HUES64 (cell line): ENCODE measurements at regions not wholly inside any gene's neighbourhood (a gene's known extent, or its start where the extent isn't known, plus 50 kb on each side); places are given as distances from the start of the nearest gene placed in this dataset.

Experiments used
- H3K27ac ChIP-seq: 2 replicates; pipeline ENCODE4 v1.7.0; 2013; ENCODE audit warnings: low read depth, low read length, inconsistent platforms
- H3K27me3 ChIP-seq: 2 replicates; pipeline ENCODE4 v1.6.1; 2013; ENCODE audit warnings: mild to moderate bottlenecking, low read length; ENCODE audit not compliant: insufficient read depth
- H3K36me3 ChIP-seq: 2 replicates; pipeline ENCODE4 v1.6.1; 2013; ENCODE audit warnings: mild to moderate bottlenecking, low read length; ENCODE audit not compliant: insufficient read depth
- H3K4me1 ChIP-seq: 2 replicates; pipeline ENCODE4 v1.6.1; 2013; ENCODE audit warnings: mild to moderate bottlenecking, low read length, moderate library complexity; ENCODE audit not compliant: insufficient read depth
- H3K4me3 ChIP-seq: 2 replicates; pipeline ENCODE4 v1.5.1; 2013; ENCODE audit warnings: mild to moderate bottlenecking, low read length, moderate library complexity
- H3K9ac ChIP-seq: 2 replicates; pipeline ENCODE4 v1.6.1; 2013; ENCODE audit warnings: mild to moderate bottlenecking, low read depth, low read length
- H3K9me3 ChIP-seq: 2 replicates; pipeline ENCODE4 v1.6.1; 2013; ENCODE audit warnings: low read depth, low read length; ENCODE audit not compliant: insufficient read depth
- WGBS: fragments of 150-250, 120-280 bp; methylation state at CpG from one replicate; pipeline ENCODE4 v1.1.7; 2013; ENCODE audit warnings: missing lambda C conversion rate; 5-methylcytosine and 5-hydroxymethylcytosine counted together

- Histone ChIP-seq H3K4me3 (no peak overlapping the region), H3K9ac (no peak overlapping the region), H3K27me3 (no peaks in the 10 kb centered on the region), H3K27ac (no peak overlapping the region), H3K9me3 (no peaks in the 10 kb centered on the region), H3K4me1 (no peaks in the 10 kb centered on the region), H3K36me3 (no peaks in the 10 kb centered on the region)
These were observed 173.5 kb downstream of the ZIC1 start for GRCh38 chr3:147582642-147583041.

DNA sequence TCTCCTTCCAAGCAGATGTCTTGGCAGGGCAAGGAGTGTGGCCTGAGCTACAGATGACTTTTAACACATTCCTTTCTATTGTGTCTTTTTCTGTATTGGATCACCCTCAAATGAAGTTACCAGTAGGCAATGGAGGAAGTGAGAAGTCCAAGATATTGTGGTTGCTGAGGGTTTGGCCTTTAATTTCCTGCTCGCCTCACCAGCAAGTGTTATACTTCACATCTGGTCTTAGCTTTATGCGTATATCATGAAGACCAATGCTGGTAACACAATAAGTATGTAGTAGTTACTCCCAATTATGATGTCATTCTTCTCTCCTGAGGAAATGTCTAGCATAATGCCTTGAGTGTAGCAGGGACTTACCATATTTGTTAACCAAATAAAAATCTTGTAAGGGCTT, 179.9 kb downstream of the ZIC1 start:
- WGBS, result 100% methylated on average over 2 of the region's 2 CpGs
- Histone ChIP-seq H3K9ac (no peak overlapping the region), H3K27ac (no peak overlapping the region), H3K9me3 (no peaks in the 10 kb centered on the region), H3K36me3 (no peaks in the 10 kb centered on the region), H3K4me3 (no peak overlapping the region), H3K4me1 (no peaks in the 10 kb centered on the region), H3K27me3 (no peaks in the 10 kb centered on the region)

DNA sequence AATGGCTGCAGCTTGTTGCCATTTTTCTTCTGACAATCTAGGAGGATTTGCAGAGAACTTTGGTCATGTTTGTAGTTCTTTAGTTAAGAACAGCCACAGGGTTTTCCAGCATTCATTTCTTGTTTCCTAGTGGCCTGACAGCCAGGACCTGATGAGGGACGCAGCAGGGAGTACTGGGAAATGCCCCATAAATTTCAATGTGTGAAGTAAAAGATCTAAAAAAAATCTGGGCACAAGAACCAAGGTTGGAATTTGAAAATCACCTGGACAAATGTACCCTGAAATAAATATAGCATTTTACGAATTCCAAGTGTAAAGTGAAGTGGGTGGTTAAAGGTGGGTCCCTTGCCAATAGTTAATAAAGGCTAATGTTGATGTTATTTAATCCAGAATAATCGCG, 195.0 kb downstream of the ZIC1 start:
- no peak overlapping the region for H3K4me3 ChIP-seq

GRCh38 chr3:147613725-147614124, 204.6 kb downstream of the ZIC1 start:
- H3K4me1 ChIP-seq, result peaks cover 12% of the 10 kb centered on the region; the same call in 1 of the 2 replicates
- H3K9ac ChIP-seq, result no peak overlapping the region
- H3K4me3 ChIP-seq, result no peak overlapping the region
- no peaks in the 10 kb centered on the region for H3K36me3 ChIP-seq
- H3K27ac ChIP-seq, result no peak overlapping the region
- H3K9me3 ChIP-seq, result no peaks in the 10 kb centered on the region
- H3K27me3 ChIP-seq, result no peaks in the 10 kb centered on the region
- 55% methylated on average over 3 of the region's 3 CpGs for WGBS

More for the DNA sequence above, 195.0 kb downstream of the ZIC1 start:
- Histone ChIP-seq H3K9ac (no peak overlapping the region), H3K27ac (no peak overlapping the region), H3K36me3 (no peaks in the 10 kb centered on the region), H3K9me3 (peaks cover 13% of the 10 kb centered on the region), H3K27me3 (no peaks in the 10 kb centered on the region), H3K4me1 (no peaks in the 10 kb centered on the region)
- 91% methylated on average over 4 of the region's 4 CpGs for WGBS

DNA sequence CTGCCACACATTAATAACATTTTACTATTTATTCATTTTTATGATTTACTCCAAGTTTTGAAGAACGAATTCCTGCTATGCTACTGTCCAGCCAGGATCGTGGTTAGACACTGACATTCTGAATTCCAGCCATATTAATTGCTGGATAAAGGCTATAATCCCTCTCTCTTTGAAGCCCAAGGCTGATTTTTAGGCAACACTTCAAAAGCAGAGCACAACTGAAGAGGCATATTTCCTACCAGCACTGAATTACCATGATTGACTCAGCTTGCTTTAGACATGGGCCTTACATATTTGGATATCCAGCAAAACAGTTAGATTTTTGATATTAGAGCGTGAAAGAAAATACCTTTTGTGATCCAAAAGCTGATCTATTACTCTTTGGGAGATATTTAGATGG, 205.0 kb downstream of the ZIC1 start:
- Histone ChIP-seq H3K27me3 (no peaks in the 10 kb centered on the region), H3K36me3 (no peaks in the 10 kb centered on the region), H3K27ac (no peak overlapping the region), H3K9me3 (no peaks in the 10 kb centered on the region), H3K4me1 (peaks cover 12% of the 10 kb centered on the region; the same call in 1 of the 2 replicates), H3K4me3 (no peak overlapping the region), H3K9ac (no peak overlapping the region)
- WGBS, result 93% methylated on average over 3 of the region's 3 CpGs

- 82% methylated on average over 4 of the region's 4 CpGs for WGBS
- H3K9ac ChIP-seq, result no peak overlapping the region
- H3K4me3 ChIP-seq, result no peak overlapping the region
- H3K9me3 ChIP-seq, result no peaks in the 10 kb centered on the region
- H3K27ac ChIP-seq, result no peak overlapping the region
- H3K4me1 ChIP-seq, result peaks cover 12% of the 10 kb centered on the region
- H3K27me3 ChIP-seq, result no peaks in the 10 kb centered on the region
- no peaks in the 10 kb centered on the region for H3K36me3 ChIP-seq
These were observed 205.9 kb downstream of the ZIC1 start for GRCh38 chr3:147615035-147615434.

GRCh38 chr3:147616998-147617619, 207.9 kb downstream of the ZIC1 start:
- Histone ChIP-seq H3K9ac (no peak overlapping the region), H3K27ac (no peak overlapping the region), H3K36me3 (no peaks in the 10 kb centered on the region), H3K4me3 (no peak overlapping the region), H3K27me3 (no peaks in the 10 kb centered on the region), H3K4me1 (peaks cover 20% of the 10 kb centered on the region), H3K9me3 (no peaks in the 10 kb centered on the region)
- no CpG with 5 or more reads among the region's 2 CpGs for WGBS

DNA sequence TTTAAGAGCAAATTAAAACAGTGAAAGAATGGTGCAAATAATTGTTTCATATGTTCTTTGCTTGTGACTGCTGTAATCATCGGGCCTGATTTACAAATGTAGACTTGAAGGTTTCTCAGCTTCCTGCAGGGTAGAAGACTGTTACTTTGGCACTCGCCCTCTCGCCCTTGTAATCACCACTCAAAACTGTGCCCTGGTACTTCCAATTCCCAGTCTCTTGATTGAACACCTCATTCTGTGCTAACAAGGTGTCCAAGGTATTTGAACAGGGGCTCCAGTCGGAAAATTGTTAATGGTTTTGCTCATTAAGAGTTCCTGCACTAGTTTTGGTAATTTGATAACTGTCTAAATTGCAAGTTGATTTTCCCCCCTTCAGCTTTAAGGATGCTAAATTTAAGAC, 209.5 kb downstream of the ZIC1 start:
- no peak overlapping the region for H3K4me3 ChIP-seq
- 65% methylated on average over 4 of the region's 4 CpGs for WGBS
- H3K9me3 ChIP-seq, result no peaks in the 10 kb centered on the region
- H3K36me3 ChIP-seq, result no peaks in the 10 kb centered on the region
- no peaks in the 10 kb centered on the region for H3K27me3 ChIP-seq
- H3K9ac ChIP-seq, result no peak overlapping the region
- H3K27ac ChIP-seq, result no peak overlapping the region
- peaks cover 20% of the 10 kb centered on the region for H3K4me1 ChIP-seq

DNA sequence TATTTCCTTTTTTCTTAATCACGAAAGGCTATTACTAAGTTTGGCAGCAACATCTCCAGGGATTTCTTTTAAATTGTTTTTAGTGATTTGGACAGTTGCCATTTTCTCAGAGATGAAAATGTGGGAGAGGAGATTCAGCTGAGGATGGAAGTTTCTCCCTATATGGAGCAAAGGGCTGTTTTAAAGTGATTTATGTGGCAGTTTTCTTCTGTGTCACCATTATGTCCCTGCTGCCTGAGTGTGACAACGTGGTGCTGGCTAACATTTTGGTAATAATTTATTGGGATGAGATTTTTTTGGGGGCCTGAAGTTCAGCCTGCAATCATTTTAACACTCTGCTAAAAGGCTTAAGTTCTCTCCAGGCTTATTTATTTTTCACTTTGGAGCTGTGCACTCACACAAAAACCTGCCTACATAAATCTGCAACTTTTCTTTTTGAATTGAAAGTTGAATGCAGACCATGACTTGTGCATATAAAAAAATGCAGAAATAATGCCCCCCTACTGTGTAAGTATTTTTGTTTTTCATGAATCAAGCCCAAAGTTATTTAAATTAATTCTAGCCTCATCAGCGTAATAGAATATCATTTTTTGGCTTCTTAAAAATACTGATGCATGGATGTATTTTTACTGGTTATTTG, 210.9 kb downstream of the ZIC1 start:
- H3K9me3 ChIP-seq, result no peaks in the 10 kb centered on the region
- no peaks in the 10 kb centered on the region for H3K27me3 ChIP-seq
- whole genome bisulfite sequencing, result 60% methylated on average over 2 of the region's 3 CpGs
- no peak overlapping the region for H3K4me3 ChIP-seq
- H3K27ac ChIP-seq, result no peak overlapping the region
- no peak overlapping the region for H3K9ac ChIP-seq
- H3K36me3 ChIP-seq, result no peaks in the 10 kb centered on the region
- peaks cover 18% of the 10 kb centered on the region for H3K4me1 ChIP-seq

- Histone ChIP-seq H3K27ac (no peak overlapping the region), H3K27me3 (no peaks in the 10 kb centered on the region), H3K9ac (no peak overlapping the region), H3K36me3 (no peaks in the 10 kb centered on the region), H3K9me3 (no peaks in the 10 kb centered on the region), H3K4me1 (peaks cover 14% of the 10 kb centered on the region), H3K4me3 (no peak overlapping the region)
These were observed 211.7 kb downstream of the ZIC1 start for GRCh38 chr3:147620906-147621305.

DNA sequence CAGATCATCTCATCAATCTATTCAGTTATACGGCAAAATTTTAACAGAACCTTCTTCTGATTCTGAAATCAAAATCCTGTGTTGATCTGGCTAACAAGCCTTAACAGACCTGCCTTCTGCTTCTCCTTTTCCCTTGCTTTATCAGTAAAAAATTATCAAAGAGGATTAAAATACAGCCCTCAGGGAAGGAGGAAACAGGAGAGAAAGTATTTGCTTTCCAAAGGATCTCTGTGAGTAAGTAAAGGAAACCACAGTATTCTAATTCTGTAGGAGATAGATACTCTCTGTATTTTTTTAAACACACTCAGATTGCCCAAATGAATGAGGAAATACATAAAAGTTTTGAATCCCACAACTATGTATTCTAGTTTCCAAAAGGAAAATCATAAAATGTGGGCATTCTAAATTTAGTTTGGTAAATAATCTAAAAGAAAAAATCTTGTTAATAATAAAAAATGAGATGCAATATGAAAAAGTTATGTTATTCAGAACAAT, 221.8 kb downstream of the ZIC1 start:
- 93% methylated on average over 1 of the region's 1 CpG for WGBS
- no peaks in the 10 kb centered on the region for H3K27me3 ChIP-seq
- H3K4me3 ChIP-seq, result no peak overlapping the region
- H3K4me1 ChIP-seq, result no peaks in the 10 kb centered on the region
- no peak overlapping the region for H3K9ac ChIP-seq
- no peaks in the 10 kb centered on the region for H3K36me3 ChIP-seq
- H3K27ac ChIP-seq, result no peak overlapping the region
- no peaks in the 10 kb centered on the region for H3K9me3 ChIP-seq
